Activated CD4-positive, CD25-positive, alpha-beta regulatory T cell treated with anti-CD3 and anti-CD28 coated beads, Interleukin-2, amount 50 U/mL, for 24 hours (primary cell): ENCODE measurements at regions not wholly inside any gene's neighbourhood (a gene's known extent, or its start where the extent isn't known, plus 50 kb on each side); places are given as distances from the start of the nearest gene placed in this dataset.
"Not testable (repeated sequence)": the region's sequence is repeated elsewhere in the genome, so short reads cannot be mapped to it uniquely, and the experiment has no call there.

Experiments used
- ATAC-seq, 2 donors: fragments of 150-1000 bp; cut with Tn5 transposase; one replicate each; pipeline ENCODE4 v1.10.0; 2021; ENCODE audit warnings: mild to moderate bottlenecking in 1 of 2, moderate library complexity in 1 of 2

- no peak for ATAC-seq
These were observed 403.8 kb upstream of the EPHA3 start for GRCh38 chr3:88703501-88704059.

GRCh38 chr3:88704338-88704737, 403.1 kb upstream of the EPHA3 start:
- ATAC-seq: no peak

DNA sequence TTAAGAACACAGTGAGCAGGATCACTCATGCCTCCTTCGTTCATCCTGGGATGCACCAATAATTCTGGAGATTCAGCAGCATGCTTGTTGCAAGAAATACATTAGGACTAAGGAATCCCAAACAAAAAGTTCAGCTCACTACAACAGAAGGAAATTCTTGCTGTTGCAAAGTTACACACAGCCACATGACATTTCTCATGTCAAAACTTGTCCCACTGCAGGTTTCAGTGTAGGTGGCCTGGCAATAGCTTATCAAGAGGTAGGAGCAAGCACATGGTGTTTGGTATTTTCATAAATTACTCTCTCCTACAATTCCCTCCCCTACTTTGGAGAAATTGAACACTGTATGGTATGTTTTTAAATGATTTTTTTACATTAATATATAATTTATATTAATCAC, 399.6 kb upstream of the EPHA3 start:
- ATAC-seq: no peak

DNA sequence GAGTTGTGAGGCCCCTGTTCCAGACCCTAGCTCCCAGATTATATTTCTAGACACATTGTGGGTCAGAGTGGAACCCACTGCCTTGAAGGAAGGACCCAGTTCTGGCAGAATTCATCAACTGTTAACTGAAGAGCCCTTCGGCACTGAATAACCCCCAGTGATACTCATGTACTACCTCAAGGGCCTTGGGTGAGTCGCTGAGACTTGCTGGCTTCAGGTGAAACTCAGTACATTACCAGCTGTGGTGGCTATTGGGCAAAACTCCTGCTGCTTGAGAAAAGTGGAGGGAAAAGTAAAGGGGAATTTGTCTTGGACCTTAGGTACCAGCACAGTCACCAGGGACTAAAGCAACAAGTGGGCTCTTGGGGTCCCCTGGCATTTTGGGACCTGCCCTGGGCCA, 394.9 kb upstream of the EPHA3 start:
- ATAC-seq: no peak

DNA sequence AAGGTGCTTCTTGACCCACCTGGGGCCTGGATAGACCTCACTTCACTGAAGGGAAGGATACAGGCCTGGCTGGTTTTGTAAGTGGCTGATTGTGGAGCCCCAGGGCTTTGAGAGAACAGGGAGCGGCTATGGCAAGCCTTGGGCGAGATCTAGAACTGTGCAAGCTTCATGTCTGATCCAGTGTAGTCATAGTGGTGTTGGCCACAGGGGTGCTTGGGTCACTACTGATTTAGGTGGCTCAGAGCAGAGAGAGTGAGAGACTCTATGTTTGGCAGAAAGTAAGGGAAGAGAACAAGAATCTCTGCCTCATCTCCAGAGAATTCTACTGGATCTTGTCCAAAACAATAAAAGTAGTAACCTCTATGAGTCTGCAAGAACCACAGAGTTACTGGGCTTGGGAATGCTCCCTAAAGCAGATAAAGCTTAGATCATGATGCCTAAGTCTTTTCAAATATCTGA, 394.2 kb upstream of the EPHA3 start:
- ATAC-seq: no peak

- no peak for ATAC-seq
These were observed 381.8 kb upstream of the EPHA3 start for GRCh38 chr3:88725440-88726165.

- ATAC-seq: no peak
These were observed 375.2 kb upstream of the EPHA3 start for GRCh38 chr3:88732186-88732585.

GRCh38 chr3:88742106-88742505, 365.3 kb upstream of the EPHA3 start:
- no peak for ATAC-seq

DNA sequence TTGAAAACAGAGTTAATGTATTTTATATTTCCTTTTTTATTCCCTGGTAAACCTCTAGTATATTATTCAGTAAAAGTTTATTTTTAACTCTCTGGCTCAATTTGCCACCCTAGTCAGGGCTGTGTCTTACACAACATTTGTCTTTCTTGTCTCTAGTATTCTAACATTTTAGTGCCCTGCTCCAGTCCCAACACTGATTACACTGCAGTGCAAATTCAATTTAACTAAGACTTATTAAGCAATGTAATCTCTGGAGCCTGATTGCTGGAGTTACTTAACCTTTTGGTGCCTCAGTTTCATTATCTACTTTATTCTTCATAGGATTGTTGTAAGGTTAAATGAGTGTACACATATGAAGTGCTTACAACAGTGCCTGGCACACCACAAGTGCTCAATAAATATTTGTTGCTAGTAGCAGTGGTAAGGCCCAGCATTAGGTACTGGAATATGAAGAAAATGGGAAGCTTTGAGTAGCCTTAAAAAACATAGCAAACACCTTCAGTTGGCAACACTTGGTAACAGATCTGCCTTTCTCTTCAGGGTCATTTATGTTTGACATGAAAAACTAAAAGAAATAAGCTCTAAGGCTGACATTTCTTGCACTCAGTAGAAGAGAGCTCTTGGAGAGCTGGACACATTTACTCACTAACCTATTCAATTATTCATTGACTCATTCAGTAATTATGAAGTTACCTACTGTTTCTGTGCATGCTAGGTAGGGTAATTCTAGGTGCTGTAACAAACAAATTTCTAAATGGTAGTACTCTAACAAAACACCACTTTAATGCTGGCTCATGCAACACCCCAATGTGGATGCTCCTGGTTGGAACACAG, 364.5 kb upstream of the EPHA3 start:
- no peak for ATAC-seq

DNA sequence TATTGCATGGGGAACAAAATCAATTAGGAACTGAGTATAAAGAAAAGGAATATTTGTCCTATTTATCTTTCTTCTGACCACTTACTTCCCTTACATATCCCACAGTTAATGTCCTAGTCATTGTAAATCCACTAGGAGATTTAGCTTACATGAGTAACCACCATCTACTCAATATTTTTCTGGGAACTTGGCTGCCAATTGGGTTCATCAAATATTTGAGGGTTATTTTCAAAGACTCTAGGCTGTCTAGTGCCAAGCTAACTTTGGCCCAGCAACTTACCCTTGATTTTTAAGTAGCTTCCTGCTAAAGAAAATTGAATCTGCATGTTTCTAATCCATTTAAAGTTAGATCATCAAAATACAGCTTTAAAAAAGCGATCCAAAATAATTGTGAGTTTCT, 362.5 kb upstream of the EPHA3 start:
- ATAC-seq: no peak

DNA sequence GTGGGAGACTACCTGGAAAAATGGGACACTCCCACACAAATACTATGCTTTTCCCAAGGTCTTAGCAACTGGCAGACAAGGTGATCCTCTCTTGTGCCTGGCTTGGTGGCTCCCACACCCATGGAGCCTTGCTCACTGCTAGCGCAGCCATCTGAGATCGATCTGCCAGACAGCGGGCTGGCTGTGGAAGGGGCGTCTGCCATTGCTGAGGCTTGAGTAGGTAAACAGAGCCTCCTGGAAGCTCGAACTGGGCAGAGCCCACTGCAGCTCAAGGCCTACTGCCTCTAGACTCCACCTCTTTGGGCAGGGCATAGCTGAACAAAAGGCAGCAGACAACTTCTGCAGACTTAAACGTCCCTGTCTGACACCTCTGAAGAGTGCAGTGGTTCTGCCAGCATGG, 360.3 kb upstream of the EPHA3 start:
- ATAC-seq: not testable (repeated sequence)

- no peak for ATAC-seq
These were observed 348.7 kb upstream of the EPHA3 start for GRCh38 chr3:88758676-88759075.

- no peak for ATAC-seq
These were observed 339.7 kb upstream of the EPHA3 start for GRCh38 chr3:88767746-88768145.

- no peak for ATAC-seq
These were observed 333.7 kb upstream of the EPHA3 start for GRCh38 chr3:88773766-88774165.

DNA sequence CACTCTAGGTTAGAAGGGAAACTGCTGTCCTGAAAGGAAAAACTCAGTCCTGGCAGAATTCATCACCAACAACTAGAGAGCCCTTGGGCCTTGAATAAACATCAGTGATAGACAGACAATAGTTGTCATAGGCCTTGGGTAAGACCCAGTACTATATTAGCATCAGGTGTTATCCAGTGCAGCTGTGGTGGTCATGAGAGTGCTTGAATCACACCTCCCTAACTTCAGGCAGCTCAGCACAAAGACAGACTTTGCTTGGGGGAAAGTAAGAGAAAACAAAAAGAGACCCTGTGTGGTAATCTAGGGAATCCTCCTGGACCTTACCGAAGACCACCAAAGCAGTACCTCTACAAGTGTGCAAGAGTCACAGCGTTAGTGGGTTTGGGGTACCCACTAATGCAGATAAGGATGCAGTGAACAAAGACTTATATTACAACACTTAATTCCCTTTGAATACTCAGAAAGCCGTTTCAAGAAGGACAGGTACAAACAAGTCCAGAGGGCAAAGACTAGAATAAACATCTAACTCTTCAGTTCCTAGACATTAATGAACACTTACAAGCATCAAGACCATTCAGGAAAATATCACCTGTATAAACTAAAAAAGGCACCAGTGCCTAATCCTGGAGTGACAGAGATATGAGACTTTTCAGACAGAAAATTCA, 332.3 kb upstream of the EPHA3 start:
- no peak for ATAC-seq

- ATAC-seq: no peak
These were observed 327.9 kb upstream of the EPHA3 start for GRCh38 chr3:88779482-88779881.

DNA sequence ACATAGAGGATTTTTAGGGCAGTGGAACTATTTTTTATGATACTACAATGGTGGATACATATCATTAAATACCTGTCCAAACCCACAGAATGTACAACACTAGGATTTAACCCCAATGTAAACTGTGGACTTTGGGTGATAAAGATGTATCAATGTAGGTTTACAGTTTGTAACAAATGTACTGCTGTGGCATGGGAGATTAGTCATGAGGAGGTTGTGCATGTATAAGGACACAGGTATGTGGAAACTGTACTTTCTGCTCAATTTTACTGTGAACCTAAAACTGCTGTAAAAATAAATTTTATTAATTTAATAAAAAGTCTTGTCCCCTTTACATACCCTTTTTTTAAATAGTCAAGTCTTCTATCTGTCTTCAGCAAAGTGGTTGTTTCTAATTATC, 322.5 kb upstream of the EPHA3 start:
- ATAC-seq: no peak

GRCh38 chr3:88785841-88786240, 321.6 kb upstream of the EPHA3 start:
- ATAC-seq: no peak

GRCh38 chr3:88795503-88795902, 311.9 kb upstream of the EPHA3 start:
- ATAC-seq: no peak

GRCh38 chr3:88807491-88808105, 299.8 kb upstream of the EPHA3 start:
- no peak for ATAC-seq

GRCh38 chr3:88809993-88810392, 297.4 kb upstream of the EPHA3 start:
- ATAC-seq: no peak

DNA sequence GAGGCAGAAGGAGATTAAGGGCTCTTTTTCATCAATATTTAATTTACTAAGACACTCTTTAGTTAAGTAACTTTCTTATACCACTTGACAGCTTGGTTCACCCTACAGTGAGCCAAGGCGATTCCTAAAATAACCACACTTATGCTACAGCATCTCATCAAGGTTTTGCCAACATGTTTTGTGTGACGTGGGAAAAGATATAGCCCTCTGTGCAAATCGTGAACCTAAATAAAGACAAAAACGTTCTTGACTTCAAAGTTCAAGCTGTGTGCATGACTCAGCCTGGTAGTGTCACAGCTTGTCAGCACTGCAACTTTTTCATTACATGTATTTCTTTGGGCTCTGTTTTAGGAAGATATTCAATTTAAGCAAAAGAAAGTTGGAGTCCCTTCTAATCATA, 297.0 kb upstream of the EPHA3 start:
- no peak for ATAC-seq

- ATAC-seq: no peak
These were observed 296.3 kb upstream of the EPHA3 start for GRCh38 chr3:88811096-88811495.
